ENCODE measurements at regions not wholly inside any gene's neighbourhood (a gene's known extent, or its start where the extent isn't known, plus 50 kb on each side); places are given as distances from the start of the nearest gene placed in this dataset.
"Not testable (repeated sequence)": the region's sequence is repeated elsewhere in the genome, so short reads cannot be mapped to it uniquely, and the experiment has no call there.

- H3K4me3 ChIP-seq (replicated peaks; ENCODE audit: low read depth, low read length); DNase-seq (ENCODE audit: extremely low read depth, low read depth): not testable (repeated sequence)
Measured at GRCh38 chr7:35853194-35853593, 52.3 kb downstream of the SEPTIN7 start.

GRCh38 chr7:35854311-35854710 is 53.5 kb downstream of the SEPTIN7 start:
- H3K4me3 ChIP-seq (replicated peaks; ENCODE audit: low read depth, low read length) = no peak overlapping the region
- no peak for DNase-seq (ENCODE audit: extremely low read depth, low read depth)
- no peak for TF ChIP-seq CTCF (IDR thresholded peaks at IDR 0.05; ENCODE audit: low read depth, low read length, missing control alignments)

GRCh38 chr7:35856175-35856574 is 55.3 kb downstream of the SEPTIN7 start:
- no peak for TF ChIP-seq CTCF (IDR thresholded peaks at IDR 0.05; ENCODE audit: low read depth, low read length, missing control alignments)

GRCh38 chr7:35860664-35861063 is 59.8 kb downstream of the SEPTIN7 start:
- no peak for TF ChIP-seq CTCF (IDR thresholded peaks at IDR 0.05; ENCODE audit: low read depth, low read length, missing control alignments)
- DNase-seq (ENCODE audit: extremely low read depth, low read depth) = no peak
- H3K4me3 ChIP-seq (replicated peaks; ENCODE audit: low read depth, low read length) = no peak overlapping the region

More at GRCh38 chr7:35856175-35856574, 55.3 kb downstream of the SEPTIN7 start:
- DNase-seq (ENCODE audit: extremely low read depth, low read depth) = no peak
- no peak overlapping the region for H3K4me3 ChIP-seq (replicated peaks; ENCODE audit: low read depth, low read length)

GRCh38 chr7:35865287-35865686 is 64.4 kb downstream of the SEPTIN7 start:
- no peak for TF ChIP-seq CTCF (IDR thresholded peaks at IDR 0.05; ENCODE audit: low read depth, low read length, missing control alignments)
- DNase-seq (ENCODE audit: extremely low read depth, low read depth) = no peak
- no peak overlapping the region for H3K4me3 ChIP-seq (replicated peaks; ENCODE audit: low read depth, low read length)

GRCh38 chr7:35866186-35866585 is 65.3 kb downstream of the SEPTIN7 start:
- TF ChIP-seq CTCF (IDR thresholded peaks at IDR 0.05; ENCODE audit: low read depth, low read length, missing control alignments) = no peak
- DNase-seq (ENCODE audit: extremely low read depth, low read depth) = no peak
- no peak overlapping the region for H3K4me3 ChIP-seq (replicated peaks; ENCODE audit: low read depth, low read length)

GRCh38 chr7:35869117-35869516 is 68.3 kb downstream of the SEPTIN7 start:
- not testable (repeated sequence) for H3K4me3 ChIP-seq (replicated peaks; ENCODE audit: low read depth, low read length); DNase-seq (ENCODE audit: extremely low read depth, low read depth)

- no peak for TF ChIP-seq CTCF (IDR thresholded peaks at IDR 0.05; ENCODE audit: low read depth, low read length, missing control alignments)
- DNase-seq (ENCODE audit: extremely low read depth, low read depth) = no peak
- no peak overlapping the region for H3K4me3 ChIP-seq (replicated peaks; ENCODE audit: low read depth, low read length)
Measured at GRCh38 chr7:35869810-35870209, 69.0 kb downstream of the SEPTIN7 start.

Data from HFF-Myc (cell line).